Uterus (tissue), 3 donors: ENCODE measurements at regions not wholly inside any gene's neighbourhood (a gene's known extent, or its start where the extent isn't known, plus 50 kb on each side); places are given as distances from the start of the nearest gene placed in this dataset.

Experiments
- DNase-seq, 2 donors: peaks; one replicate each; pipeline ENCODE4 v3.0.0-alpha.2; 2019 to 2020
- H3K27ac ChIP-seq, 2 donors: fragments of 200-600 bp; sonication (generic); 1 replicate in 1 of 2; 2 replicates in 1 of 2; pipeline ENCODE4 v1.5.1; 2016 to 2018
- H3K27me3 ChIP-seq, 2 donors: fragments of 200-600 bp; sonication (generic); one replicate each; pipeline ENCODE4 v1.5.1; 2018 to 2019; ENCODE audit warnings: control low read depth in 1 of 2
- H3K36me3 ChIP-seq, 2 donors: fragments of 200-600 bp; sonication (generic); one replicate each; pipeline ENCODE4 v1.5.1; 2019; ENCODE audit warnings: control low read depth in 1 of 2
- H3K4me1 ChIP-seq, 2 donors: fragments of 200-600 bp; sonication (generic); one replicate each; pipeline ENCODE4 v1.5.1; 2018 to 2019; ENCODE audit warnings: control low read depth in 1 of 2
- H3K4me3 ChIP-seq, 2 donors: fragments of 200-600 bp; sonication (generic); 1 replicate in 1 of 2; 2 replicates in 1 of 2; pipeline ENCODE4 v1.5.1; 2018 to 2019; ENCODE audit warnings: mild to moderate bottlenecking in 1 of 2
- H3K9me3 ChIP-seq, 2 donors: fragments of 200-600 bp; sonication (generic); one replicate each; pipeline ENCODE4 v1.5.1; 2019; ENCODE audit warnings: control low read depth in 1 of 2
- POLR2A ChIP-seq, 2 donors: fragments of 450-650 bp; IDR thresholded peaks; one replicate each; pipeline ENCODE4 v1.6.1; 2016; ENCODE audit warnings: antibody characterized with exemption in 2 of 2, mild to moderate bottlenecking in 1 of 2, moderate library complexity in 1 of 2
- intact Hi-C: fragments of 100-400 bp; cut with DNase I; formaldehyde crosslinking; loops from one replicate; pipeline ENCODE4 v1.15.1; 2023; ENCODE audit warnings: low total_unique reads
- TF ChIP-seq, protein P1 (sequence below), 4 experiments: fragments of 200-600 bp in 2 of 4; fragments of 450-650 bp in 2 of 4; sonication (generic) in 2 of 4; IDR thresholded peaks; one replicate each; pipeline ENCODE4 v1.5.1; 2016 to 2019; ENCODE audit warnings: antibody characterized with exemption in 4 of 4, mild to moderate bottlenecking in 2 of 4, moderate library complexity in 1 of 4
- donor health status: DM: yes; HTN: yes; CAD: no.

DNA sequence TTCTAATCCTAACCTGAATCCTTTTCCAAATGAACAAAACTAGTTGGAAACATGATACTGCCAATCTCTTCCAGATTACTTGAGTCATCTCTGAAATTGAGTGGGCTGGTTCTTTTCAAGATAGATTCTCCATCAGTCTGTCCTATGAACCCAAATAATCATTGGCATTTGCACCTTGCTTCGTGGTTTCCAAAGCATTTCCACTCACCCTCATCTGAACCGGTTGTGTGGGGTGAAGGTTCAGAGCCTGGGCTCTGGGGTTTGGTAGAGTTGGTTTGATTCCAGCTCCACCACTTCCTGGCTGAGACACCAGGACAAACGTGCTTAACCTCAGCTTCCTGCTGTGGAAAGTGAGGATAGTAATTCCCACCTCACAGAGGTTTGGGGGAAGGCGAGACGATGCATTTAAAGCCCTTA is 206.4 kb upstream of the E2F8 start:
- Histone ChIP-seq H3K36me3 (no peaks in the 10 kb centered on the region), H3K27ac (no peak overlapping the region), H3K27me3 (no peaks in the 10 kb centered on the region), H3K9me3 (no peaks in the 10 kb centered on the region), H3K4me3 (no peak overlapping the region), H3K4me1 (no peaks in the 10 kb centered on the region)
- intact Hi-C loops = no loop called here
- no peak for TF ChIP-seq POLR2A (IDR thresholded peaks at IDR 0.05)
- TF ChIP-seq, protein P1, sequence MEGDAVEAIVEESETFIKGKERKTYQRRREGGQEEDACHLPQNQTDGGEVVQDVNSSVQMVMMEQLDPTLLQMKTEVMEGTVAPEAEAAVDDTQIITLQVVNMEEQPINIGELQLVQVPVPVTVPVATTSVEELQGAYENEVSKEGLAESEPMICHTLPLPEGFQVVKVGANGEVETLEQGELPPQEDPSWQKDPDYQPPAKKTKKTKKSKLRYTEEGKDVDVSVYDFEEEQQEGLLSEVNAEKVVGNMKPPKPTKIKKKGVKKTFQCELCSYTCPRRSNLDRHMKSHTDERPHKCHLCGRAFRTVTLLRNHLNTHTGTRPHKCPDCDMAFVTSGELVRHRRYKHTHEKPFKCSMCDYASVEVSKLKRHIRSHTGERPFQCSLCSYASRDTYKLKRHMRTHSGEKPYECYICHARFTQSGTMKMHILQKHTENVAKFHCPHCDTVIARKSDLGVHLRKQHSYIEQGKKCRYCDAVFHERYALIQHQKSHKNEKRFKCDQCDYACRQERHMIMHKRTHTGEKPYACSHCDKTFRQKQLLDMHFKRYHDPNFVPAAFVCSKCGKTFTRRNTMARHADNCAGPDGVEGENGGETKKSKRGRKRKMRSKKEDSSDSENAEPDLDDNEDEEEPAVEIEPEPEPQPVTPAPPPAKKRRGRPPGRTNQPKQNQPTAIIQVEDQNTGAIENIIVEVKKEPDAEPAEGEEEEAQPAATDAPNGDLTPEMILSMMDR (IDR thresholded peaks at IDR 0.05) = no peak
- DNase-seq = no peak

DNA sequence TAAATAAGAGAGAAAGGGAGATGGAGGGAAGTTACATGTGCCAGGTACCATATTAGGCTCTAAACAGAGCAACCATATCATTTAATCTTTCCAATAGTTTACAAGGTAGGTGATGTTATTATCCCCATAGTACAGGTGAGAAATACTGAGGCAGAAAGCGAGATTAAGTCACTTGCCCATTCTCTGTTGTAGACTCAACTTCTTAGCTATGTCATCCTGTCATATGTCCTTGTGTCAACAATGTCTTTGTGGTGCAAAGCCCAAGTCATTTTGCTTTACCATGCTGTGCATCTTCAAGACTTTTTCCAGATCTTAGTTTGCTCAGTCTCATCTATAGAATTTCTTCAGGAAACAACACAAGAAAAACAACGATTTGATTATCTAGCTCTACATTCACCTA is 205.0 kb upstream of the E2F8 start:
- Histone ChIP-seq H3K36me3 (no peaks in the 10 kb centered on the region), H3K4me3 (no peak overlapping the region), H3K9me3 (no peaks in the 10 kb centered on the region), H3K27ac (no peak overlapping the region), H3K4me1 (no peaks in the 10 kb centered on the region), H3K27me3 (no peaks in the 10 kb centered on the region)
- intact Hi-C loops = no loop called here
- no peak for DNase-seq
- no peak for TF ChIP-seq POLR2A (IDR thresholded peaks at IDR 0.05)
- TF ChIP-seq, protein P1 (IDR thresholded peaks at IDR 0.05) = no peak

DNA sequence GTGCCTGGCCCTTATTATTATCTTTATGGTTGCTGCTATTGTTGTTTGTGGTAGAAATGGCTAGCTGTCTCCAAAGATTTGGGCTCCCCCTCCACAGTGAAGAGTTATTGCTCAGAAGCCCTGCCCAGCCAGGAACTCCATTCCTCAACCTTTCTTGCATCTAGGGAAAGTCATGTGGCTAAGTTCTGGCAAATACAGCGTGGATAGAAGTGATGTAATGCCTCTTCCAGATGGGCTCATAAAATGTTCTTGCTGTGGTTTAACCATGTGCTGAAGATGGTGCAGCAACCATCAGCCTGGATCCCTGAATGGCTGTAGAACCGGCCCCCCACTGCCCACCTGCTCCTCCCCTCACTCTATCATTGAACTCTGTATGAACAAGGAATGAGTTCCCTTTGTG is 203.5 kb upstream of the E2F8 start:
- Histone ChIP-seq H3K9me3 (no peaks in the 10 kb centered on the region), H3K36me3 (no peaks in the 10 kb centered on the region), H3K4me3 (no peak overlapping the region), H3K4me1 (no peaks in the 10 kb centered on the region), H3K27me3 (no peaks in the 10 kb centered on the region), H3K27ac (no peak overlapping the region)
- no peak for DNase-seq
- no peak for TF ChIP-seq POLR2A (IDR thresholded peaks at IDR 0.05)
- TF ChIP-seq, protein P1 (IDR thresholded peaks at IDR 0.05) = no peak
- intact Hi-C loops = no loop called here

DNA sequence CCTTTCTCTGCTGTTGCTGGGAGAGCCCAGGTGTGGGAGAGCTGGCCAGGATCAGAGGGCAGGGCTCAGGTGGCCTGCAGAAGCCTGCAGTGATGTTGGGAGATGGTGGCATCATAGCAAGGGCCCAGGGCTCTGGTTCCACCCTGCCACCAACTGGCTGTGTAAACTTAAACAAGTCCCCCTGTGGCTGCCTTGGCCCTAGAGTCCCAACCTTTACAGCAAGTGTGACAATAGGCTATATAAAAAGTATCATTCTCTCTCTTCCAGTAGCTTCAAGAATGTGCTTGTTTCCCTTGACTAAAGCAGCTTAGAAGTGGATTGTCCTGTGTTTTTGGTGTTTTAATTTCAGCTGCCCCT is 201.8 kb upstream of the E2F8 start:
- Histone ChIP-seq H3K9me3 (no peaks in the 10 kb centered on the region), H3K4me1 (no peaks in the 10 kb centered on the region), H3K27me3 (no peaks in the 10 kb centered on the region), H3K36me3 (no peaks in the 10 kb centered on the region), H3K4me3 (no peak overlapping the region), H3K27ac (no peak overlapping the region)
- no peak for TF ChIP-seq POLR2A (IDR thresholded peaks at IDR 0.05)
- TF ChIP-seq, protein P1 (IDR thresholded peaks at IDR 0.05) = no peak
- DNase-seq = no peak
- intact Hi-C loops = no loop called here

DNA sequence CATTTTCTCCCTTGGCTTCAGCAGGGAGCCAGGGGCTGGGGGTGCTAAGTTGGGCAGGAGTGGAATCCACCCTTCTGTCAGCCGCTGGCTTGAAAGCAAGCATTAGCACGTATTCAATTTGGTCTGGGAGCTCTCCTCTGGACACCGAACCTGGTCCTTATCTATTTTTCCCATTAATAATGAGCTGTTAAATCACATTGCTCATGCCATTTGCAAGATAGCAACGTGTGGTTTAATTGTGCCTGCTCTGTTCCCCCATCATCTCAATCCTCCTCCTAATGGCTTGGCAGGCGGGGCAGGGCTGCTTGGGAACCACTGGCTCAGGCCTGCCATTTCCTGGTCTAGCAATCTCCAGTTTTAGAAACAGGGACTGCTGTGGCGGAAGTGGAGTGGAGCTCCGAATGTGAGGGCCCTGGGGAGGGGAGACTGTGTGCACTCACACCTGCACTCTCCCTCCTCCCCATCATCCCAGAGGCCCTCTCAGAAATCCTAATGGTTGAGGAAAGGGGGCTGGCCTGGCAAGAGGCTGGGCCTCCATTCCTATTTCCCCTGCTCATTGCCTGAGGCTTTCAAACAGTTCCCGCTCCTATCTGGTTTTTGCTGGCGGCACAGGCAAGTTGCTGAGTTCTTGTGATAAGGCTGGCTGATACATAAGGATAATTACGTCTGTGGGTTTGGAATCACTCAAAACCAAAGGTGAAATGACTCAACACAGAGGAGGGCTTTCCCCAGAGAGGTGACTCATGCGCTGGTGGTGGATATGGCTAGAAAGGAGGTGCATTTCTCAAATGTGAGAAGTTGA is 201.2 kb upstream of the E2F8 start:
- DNase-seq = no peak
- H3K36me3 ChIP-seq = no peaks in the 10 kb centered on the region
- H3K27ac ChIP-seq = no peak overlapping the region
- H3K4me1 ChIP-seq = no peaks in the 10 kb centered on the region
- no peak overlapping the region for H3K4me3 ChIP-seq
- TF ChIP-seq, protein P1 (IDR thresholded peaks at IDR 0.05) = no peak
- TF ChIP-seq POLR2A (IDR thresholded peaks at IDR 0.05) = no peak
- intact Hi-C loops = no loop called here
- no peaks in the 10 kb centered on the region for H3K27me3 ChIP-seq
- H3K9me3 ChIP-seq = no peaks in the 10 kb centered on the region
